Vagina (tissue), 2 donors: ENCODE measurements at regions not wholly inside any gene's neighbourhood (a gene's known extent, or its start where the extent isn't known, plus 50 kb on each side); places are given as distances from the start of the nearest gene placed in this dataset.

Source experiments
- DNase-seq, 2 donors: peaks; one replicate each; pipeline ENCODE4 v3.0.0-alpha.2; 2017; ENCODE audit errors: extremely low spot score in 2 of 2
- H3K27ac ChIP-seq: fragments of 200-600 bp; sonication (generic); one replicate; pipeline ENCODE4 v1.5.1; 2019
- H3K27me3 ChIP-seq: fragments of 200-600 bp; sonication (generic); one replicate; pipeline ENCODE4 v1.5.1; 2019
- H3K36me3 ChIP-seq, 2 donors: fragments of 200-600 bp; sonication (generic); one replicate each; pipeline ENCODE4 v1.5.1; 2017 to 2019
- H3K4me1 ChIP-seq: fragments of 200-600 bp; sonication (generic); one replicate; pipeline ENCODE4 v1.5.1; 2019
- H3K4me3 ChIP-seq, 2 donors: fragments of 200-600 bp; sonication (generic); 1 replicate in 1 of 2; 2 replicates in 1 of 2; pipeline ENCODE4 v1.5.1; 2016 to 2019
- H3K9me3 ChIP-seq: fragments of 200-600 bp; sonication (generic); one replicate; pipeline ENCODE4 v1.5.1; 2019
- CTCF ChIP-seq, 3 experiments: fragments of 450-650 bp in 2 of 3; fragments of 200-600 bp in 1 of 3; sonication (generic) in 1 of 3; IDR thresholded peaks; one replicate each; pipeline ENCODE4 v1.5.1; 2017 to 2019; ENCODE audit warnings: antibody characterized with exemption in 3 of 3, mild to moderate bottlenecking in 2 of 3, moderate library complexity in 2 of 3
- POLR2A ChIP-seq, 2 donors: fragments of 450-650 bp; IDR thresholded peaks; one replicate each; pipeline ENCODE4 v1.6.1; 2017; ENCODE audit warnings: antibody characterized with exemption in 2 of 2, mild to moderate bottlenecking in 2 of 2, moderate library complexity in 2 of 2
- POLR2AphosphoS5 ChIP-seq, 2 donors: sonication (generic); formaldehyde crosslinking; IDR thresholded peaks; one replicate each; pipeline ENCODE4 v1.9.0; 2017; ENCODE audit warnings: antibody characterized with exemption in 2 of 2, mild to moderate bottlenecking in 2 of 2, low read depth in 1 of 2; ENCODE audit not compliant: insufficient read depth in 1 of 2
- intact Hi-C: fragments of 100-400 bp; cut with DNase I; formaldehyde crosslinking; loops from one replicate; pipeline ENCODE4 v1.15.1; 2023

- TF ChIP-seq CTCF (IDR thresholded peaks at IDR 0.05), result no peak
- TF ChIP-seq POLR2AphosphoS5 (IDR thresholded peaks at IDR 0.05; ENCODE audit: insufficient read depth in 1 of 2, low read depth in 1 of 2), result no peak
- TF ChIP-seq POLR2A (IDR thresholded peaks at IDR 0.05), result no peak
- no peak overlapping the region for H3K4me3 ChIP-seq
- H3K27me3 ChIP-seq, result no peaks in the 10 kb centered on the region
- H3K36me3 ChIP-seq, result no peaks in the 10 kb centered on the region
- H3K9me3 ChIP-seq, result no peaks in the 10 kb centered on the region
- no peak overlapping the region for H3K27ac ChIP-seq
- intact Hi-C loops, result no loop called here
- no peak for DNase-seq
- no peaks in the 10 kb centered on the region for H3K4me1 ChIP-seq
Measured at GRCh38 chr13:37364956-37365355, 233.6 kb downstream of the POSTN start.

- Histone ChIP-seq H3K27me3 (no peaks in the 10 kb centered on the region), H3K4me3 (no peak overlapping the region), H3K27ac (no peak overlapping the region), H3K4me1 (no peaks in the 10 kb centered on the region), H3K36me3 (no peaks in the 10 kb centered on the region), H3K9me3 (no peaks in the 10 kb centered on the region)
- intact Hi-C loops, result no loop called here
- no peak for TF ChIP-seq POLR2AphosphoS5 (IDR thresholded peaks at IDR 0.05; ENCODE audit: insufficient read depth in 1 of 2, low read depth in 1 of 2)
- no peak for TF ChIP-seq POLR2A (IDR thresholded peaks at IDR 0.05)
- TF ChIP-seq CTCF (IDR thresholded peaks at IDR 0.05), result no peak
- no peak for DNase-seq
Measured at GRCh38 chr13:37364007-37364406, 234.6 kb downstream of the POSTN start.

- Histone ChIP-seq H3K27ac (no peak overlapping the region), H3K27me3 (no peaks in the 10 kb centered on the region), H3K4me1 (no peaks in the 10 kb centered on the region), H3K9me3 (no peaks in the 10 kb centered on the region), H3K36me3 (no peaks in the 10 kb centered on the region), H3K4me3 (no peak overlapping the region)
- TF ChIP-seq POLR2A (IDR thresholded peaks at IDR 0.05) (no peak), POLR2AphosphoS5 (IDR thresholded peaks at IDR 0.05; ENCODE audit: insufficient read depth in 1 of 2, low read depth in 1 of 2) (no peak), CTCF (IDR thresholded peaks at IDR 0.05) (no peak)
- no peak for DNase-seq
- intact Hi-C loops, result no loop called here
Measured at GRCh38 chr13:37361608-37362007, 237.0 kb downstream of the POSTN start.

- Histone ChIP-seq H3K9me3 (no peaks in the 10 kb centered on the region), H3K4me3 (no peak overlapping the region), H3K4me1 (no peaks in the 10 kb centered on the region), H3K27ac (no peak overlapping the region), H3K27me3 (no peaks in the 10 kb centered on the region), H3K36me3 (no peaks in the 10 kb centered on the region)
- no peak for DNase-seq
- no peak for TF ChIP-seq POLR2AphosphoS5 (IDR thresholded peaks at IDR 0.05; ENCODE audit: insufficient read depth in 1 of 2, low read depth in 1 of 2)
- no peak for TF ChIP-seq POLR2A (IDR thresholded peaks at IDR 0.05)
- TF ChIP-seq CTCF (IDR thresholded peaks at IDR 0.05), result no peak
- intact Hi-C loops, result no loop called here
Measured at GRCh38 chr13:37360556-37360955, 238.0 kb downstream of the POSTN start.

- no peaks in the 10 kb centered on the region for H3K4me1 ChIP-seq
- no peaks in the 10 kb centered on the region for H3K9me3 ChIP-seq
- TF ChIP-seq POLR2A (IDR thresholded peaks at IDR 0.05) (no peak), CTCF (IDR thresholded peaks at IDR 0.05) (no peak), POLR2AphosphoS5 (IDR thresholded peaks at IDR 0.05; ENCODE audit: insufficient read depth in 1 of 2, low read depth in 1 of 2) (no peak)
- no peaks in the 10 kb centered on the region for H3K27me3 ChIP-seq
- no peak overlapping the region for H3K4me3 ChIP-seq
- H3K27ac ChIP-seq, result no peak overlapping the region
- no peak for DNase-seq
- H3K36me3 ChIP-seq, result no peaks in the 10 kb centered on the region
- intact Hi-C loops, result no loop called here
Measured at GRCh38 chr13:37357548-37357947, 241.0 kb downstream of the POSTN start.
